K562 (cell line): ENCODE measurements at regions not wholly inside any gene's neighbourhood (a gene's known extent, or its start where the extent isn't known, plus 50 kb on each side); places are given as distances from the start of the nearest gene placed in this dataset.
A peak's percentile ranks its signal among the peaks of the same experiment; 100 is the strongest.

ENCODE experiments used
- ADNP ChIP-seq: fragments of 200-800 bp; sonication (Bioruptor generic); IDR thresholded peaks from 2 replicates; pipeline ENCODE4 v1.6.1; 2016; ENCODE audit warnings: missing genetic modification characterization, missing compliant biosample characterization
- ARID4B ChIP-seq: sonication (generic); formaldehyde crosslinking; IDR thresholded peaks from 2 replicates; pipeline ENCODE4 v1.8.0; 2022; ENCODE audit warnings: mild to moderate bottlenecking, missing genetic modification reagents
- BRF2 ChIP-seq: IDR thresholded peaks from 3 replicates; pipeline ENCODE4 v1.6.1; 2011; ENCODE audit warnings: borderline replicate concordance, mild to moderate bottlenecking; ENCODE audit not compliant: insufficient read length, insufficient read depth
- EGR1 ChIP-seq: fragments of 450-650 bp; conservative IDR thresholded peaks from 2 replicates; pipeline ENCODE4 v1.6.1; 2017; ENCODE audit warnings: mild to moderate bottlenecking
- HDAC1 ChIP-seq, 2 experiments: fragments of 450-650 bp; IDR thresholded peaks; 2 replicates each; pipeline ENCODE4 v1.6.1; 2016 to 2017; ENCODE audit warnings: inconsistent platforms in 1 of 2, mild to moderate bottlenecking in 1 of 2, moderate library complexity in 1 of 2
- HLTF ChIP-seq: fragments of 450-650 bp; IDR thresholded peaks from 2 replicates; pipeline ENCODE4 v1.6.1; 2016
- KAT2B ChIP-seq: IDR thresholded peaks from one replicate; pipeline ENCODE4 v1.6.1; 2012; ENCODE audit warnings: low read depth, mild to moderate bottlenecking, control low read depth, inconsistent platforms, low read length, moderate library complexity
- MLX ChIP-seq, 2 experiments: fragments of 450-650 bp in 1 of 2; sonication (generic) in 1 of 2; formaldehyde crosslinking; conservative IDR thresholded peaks; 2 replicates each; pipeline versions ENCODE4 v1.4.0 to v1.8.1; 2020 to 2022; ENCODE audit warnings: mild to moderate bottlenecking in 1 of 2, missing genetic modification reagents in 1 of 2
- NFE2 ChIP-seq: IDR thresholded peaks from 2 replicates; pipeline ENCODE4 v1.6.1; 2014; ENCODE audit warnings: antibody characterized with exemption, low read depth
- NFE2L1 ChIP-seq: fragments of 450-650 bp; IDR thresholded peaks from 2 replicates; pipeline ENCODE4 v1.6.1; 2016; ENCODE audit warnings: missing genetic modification characterization, low read depth, mild to moderate bottlenecking, missing compliant biosample characterization, moderate library complexity, borderline replicate concordance
- PHF21A ChIP-seq: fragments of 450-650 bp; IDR thresholded peaks from 2 replicates; pipeline ENCODE4 v1.6.1; 2017; ENCODE audit warnings: low read depth, borderline replicate concordance
- RFX7 ChIP-seq: fragments of 250-450 bp; sonication (Bioruptor Pico); IDR thresholded peaks from 2 replicates; pipeline ENCODE4 v1.5.1; 2021; ENCODE audit warnings: mild to moderate bottlenecking
- SLC30A9 ChIP-seq: fragments of 250-450 bp; sonication (Bioruptor Pico); IDR thresholded peaks from 2 replicates; pipeline ENCODE4 v1.8.0; 2022; ENCODE audit warnings: mild to moderate bottlenecking, moderate library complexity
- SPI1 ChIP-seq: IDR thresholded peaks from 2 replicates; pipeline ENCODE4 v1.6.1; 2011; ENCODE audit warnings: low read depth, low read length, control low read depth, borderline replicate concordance
- SRF ChIP-seq, 2 experiments: fragments of 250-450, 450-650 bp in 1 of 2; sonication (Bioruptor Pico) in 1 of 2; sonication (generic) in 1 of 2; formaldehyde crosslinking; IDR thresholded peaks; 2 replicates each; pipeline versions ENCODE4 v1.5.0 to v1.5.1; 2020 to 2022; ENCODE audit warnings: mild to moderate bottlenecking in 1 of 2, missing genetic modification reagents in 1 of 2
- STAT5A ChIP-seq: IDR thresholded peaks from 2 replicates; pipeline ENCODE4 v1.6.1; 2012; ENCODE audit warnings: low read length, inconsistent platforms, borderline replicate concordance
- TRIM25 ChIP-seq: fragments of 450-650 bp; IDR thresholded peaks from 2 replicates; pipeline ENCODE4 v1.7.0; 2016; ENCODE audit warnings: borderline replicate concordance
- ZNF316 ChIP-seq: fragments of 450-650 bp; IDR thresholded peaks from 2 replicates; pipeline ENCODE4 v1.6.1; 2016
- ZNF384 ChIP-seq: IDR thresholded peaks from 2 replicates; pipeline ENCODE4 v1.6.1; 2012; ENCODE audit warnings: low read depth, low read length, improper control_type of control experiment
- ZNF408 ChIP-seq: fragments of 250-450 bp; sonication (Bioruptor Pico); IDR thresholded peaks from 2 replicates; pipeline ENCODE4 v1.4.0; 2020; ENCODE audit warnings: low read depth, mild to moderate bottlenecking, moderate library complexity
- ZNF436 ChIP-seq: fragments of 250-450, 450-650 bp; sonication (Bioruptor Pico); formaldehyde crosslinking; IDR thresholded peaks from 2 replicates; pipeline ENCODE4 v1.7.0; 2020; ENCODE audit warnings: mild to moderate bottlenecking
- ZNF764 ChIP-seq: fragments of 250-450 bp; sonication (Bioruptor Pico); IDR thresholded peaks from 2 replicates; pipeline ENCODE4 v1.4.0; 2020; ENCODE audit warnings: low read depth, mild to moderate bottlenecking, moderate library complexity

GRCh38 chr11:86134580-86135318 lies 65.9 kb upstream of the PICALM start (continued):
- TF ChIP-seq ARID4B (CRISPR knock-in tag) (no peak), HDAC1 (IDR thresholded peaks at IDR 0.05) (peak in 1 of 2 experiments; percentile 62; a peak in 2 of 4 replicates), STAT5A (peak; percentile 64; the same call in 1 of the 2 replicates), ZNF316 (no peak), PHF21A (no peak), SPI1 (peak; percentile 61; the same call in 1 of the 2 replicates), ZNF436 (CRISPR knock-in tag) (no peak), KAT2B (no peak), EGR1 (no peak), NFE2 (peak; percentile 56; the same call in 1 of the 2 replicates), ZNF408 (CRISPR knock-in tag) (no peak), RFX7 (CRISPR knock-in tag) (no peak), MLX (CRISPR knock-in tag; conservative IDR thresholded peaks at IDR 0.05) (no peak), ZNF384 (peak; percentile 81), TRIM25 (no peak), ADNP (peak; percentile 71), BRF2 (no peak), HLTF (0 out of 2 replicates have a peak, but pooled peaks have one; percentile 12), ZNF764 (no peak), NFE2L1 (tag) (no peak), SLC30A9 (CRISPR knock-in tag) (no peak), SRF (CRISPR knock-in tag; IDR thresholded peaks at IDR 0.05) (no peak)
